IPS-18a (cell line): ENCODE measurements at regions not wholly inside any gene's neighbourhood (a gene's known extent, or its start where the extent isn't known, plus 50 kb on each side); places are given as distances from the start of the nearest gene placed in this dataset.
"Not testable (repeated sequence)": the region's sequence is repeated elsewhere in the genome, so short reads cannot be mapped to it uniquely, and the experiment has no call there.

Source experiments
- H3K27ac ChIP-seq: one replicate; pipeline ENCODE4 v1.5.1; 2013; ENCODE audit warnings: low read length
- H3K27me3 ChIP-seq: one replicate; pipeline ENCODE4 v1.6.1; 2013; ENCODE audit warnings: mild to moderate bottlenecking, low read length; ENCODE audit not compliant: control insufficient read depth, insufficient read depth
- H3K36me3 ChIP-seq: one replicate; pipeline ENCODE4 v1.6.1; 2013; ENCODE audit warnings: low read depth, low read length; ENCODE audit not compliant: control insufficient read depth
- H3K4me1 ChIP-seq: one replicate; pipeline ENCODE4 v1.6.1; 2013; ENCODE audit warnings: low read depth, low read length; ENCODE audit not compliant: control insufficient read depth
- H3K4me3 ChIP-seq: one replicate; pipeline ENCODE4 v1.5.1; 2013; ENCODE audit warnings: low read length
- H3K9ac ChIP-seq: one replicate; pipeline ENCODE4 v1.6.1; 2013; ENCODE audit warnings: mild to moderate bottlenecking, low read length, moderate library complexity
- H3K9me3 ChIP-seq: one replicate; pipeline ENCODE4 v1.6.1; 2013; ENCODE audit warnings: low read depth, low read length; ENCODE audit not compliant: control insufficient read depth

GRCh38 chr11:39675171-39675570, 1784.3 kb downstream of the LRRC4C start:
- H3K36me3 ChIP-seq: no peaks in the 10 kb centered on the region
- no peak overlapping the region for H3K9ac ChIP-seq
- H3K9me3 ChIP-seq: peaks cover 9% of the 10 kb centered on the region
- H3K27ac ChIP-seq: no peak overlapping the region
- H3K27me3 ChIP-seq: no peaks in the 10 kb centered on the region
- H3K4me1 ChIP-seq: no peaks in the 10 kb centered on the region
- H3K4me3 ChIP-seq: no peak overlapping the region

- Histone ChIP-seq H3K9ac (no peak overlapping the region), H3K27me3 (no peaks in the 10 kb centered on the region), H3K4me3 (no peak overlapping the region), H3K9me3 (peaks cover 5% of the 10 kb centered on the region), H3K4me1 (no peaks in the 10 kb centered on the region), H3K27ac (no peak overlapping the region), H3K36me3 (no peaks in the 10 kb centered on the region)
Measured at GRCh38 chr11:39674761-39675160, 1784.7 kb downstream of the LRRC4C start.

GRCh38 chr11:39674024-39674423, 1785.4 kb downstream of the LRRC4C start:
- Histone ChIP-seq H3K4me1 (no peaks in the 10 kb centered on the region), H3K27me3 (no peaks in the 10 kb centered on the region), H3K9me3 (peaks cover 2% of the 10 kb centered on the region)

GRCh38 chr11:39668640-39669039, 1790.8 kb downstream of the LRRC4C start:
- Histone ChIP-seq H3K27ac (no peak overlapping the region), H3K27me3 (no peaks in the 10 kb centered on the region), H3K4me1 (no peaks in the 10 kb centered on the region), H3K9me3 (peaks cover 6% of the 10 kb centered on the region), H3K36me3 (no peaks in the 10 kb centered on the region), H3K9ac (no peak overlapping the region), H3K4me3 (no peak overlapping the region)

More at GRCh38 chr11:39674024-39674423, 1785.4 kb downstream of the LRRC4C start:
- H3K9ac ChIP-seq: no peak overlapping the region
- no peak overlapping the region for H3K4me3 ChIP-seq
- no peaks in the 10 kb centered on the region for H3K36me3 ChIP-seq
- no peak overlapping the region for H3K27ac ChIP-seq

- Histone ChIP-seq H3K9me3 (peaks cover 14% of the 10 kb centered on the region), H3K27ac (no peak overlapping the region), H3K36me3 (no peaks in the 10 kb centered on the region)
Measured at GRCh38 chr11:39664023-39664422, 1795.4 kb downstream of the LRRC4C start.

GRCh38 chr11:39661890-39662289, 1797.6 kb downstream of the LRRC4C start:
- H3K9me3 ChIP-seq: peaks cover 14% of the 10 kb centered on the region
- H3K27ac ChIP-seq: no peak overlapping the region
- no peaks in the 10 kb centered on the region for H3K36me3 ChIP-seq
- H3K9ac ChIP-seq: no peak overlapping the region
- H3K27me3 ChIP-seq: no peaks in the 10 kb centered on the region
- H3K4me3 ChIP-seq: no peak overlapping the region
- no peaks in the 10 kb centered on the region for H3K4me1 ChIP-seq

More at GRCh38 chr11:39664023-39664422, 1795.4 kb downstream of the LRRC4C start:
- H3K4me1 ChIP-seq: no peaks in the 10 kb centered on the region
- H3K9ac ChIP-seq: no peak overlapping the region
- H3K27me3 ChIP-seq: no peaks in the 10 kb centered on the region
- H3K4me3 ChIP-seq: no peak overlapping the region

GRCh38 chr11:39651857-39652461, 1807.5 kb downstream of the LRRC4C start:
- H3K4me3 ChIP-seq: no peak overlapping the region

GRCh38 chr11:39641751-39642150, 1817.7 kb downstream of the LRRC4C start:
- Histone ChIP-seq H3K9me3 (no peaks in the 10 kb centered on the region), H3K4me3 (no peak overlapping the region), H3K27ac (no peak overlapping the region)

More at GRCh38 chr11:39651857-39652461, 1807.5 kb downstream of the LRRC4C start:
- no peaks in the 10 kb centered on the region for H3K9me3 ChIP-seq
- H3K9ac ChIP-seq: no peak overlapping the region
- H3K36me3 ChIP-seq: no peaks in the 10 kb centered on the region
- H3K27me3 ChIP-seq: no peaks in the 10 kb centered on the region
- H3K4me1 ChIP-seq: no peaks in the 10 kb centered on the region
- no peak overlapping the region for H3K27ac ChIP-seq

GRCh38 chr11:39630365-39630764, 1829.1 kb downstream of the LRRC4C start:
- Histone ChIP-seq H3K9me3 (no peaks in the 10 kb centered on the region), H3K4me1 (no peaks in the 10 kb centered on the region)

More at GRCh38 chr11:39641751-39642150, 1817.7 kb downstream of the LRRC4C start:
- Histone ChIP-seq H3K9ac (no peak overlapping the region), H3K27me3 (no peaks in the 10 kb centered on the region), H3K4me1 (no peaks in the 10 kb centered on the region), H3K36me3 (no peaks in the 10 kb centered on the region)

GRCh38 chr11:39628311-39628710, 1831.1 kb downstream of the LRRC4C start:
- no peaks in the 10 kb centered on the region for H3K36me3 ChIP-seq
- no peak overlapping the region for H3K4me3 ChIP-seq
- no peaks in the 10 kb centered on the region for H3K27me3 ChIP-seq
- no peak overlapping the region for H3K9ac ChIP-seq
- no peaks in the 10 kb centered on the region for H3K9me3 ChIP-seq
- H3K4me1 ChIP-seq: no peaks in the 10 kb centered on the region
- H3K27ac ChIP-seq: no peak overlapping the region

More at GRCh38 chr11:39630365-39630764, 1829.1 kb downstream of the LRRC4C start:
- H3K36me3 ChIP-seq: no peaks in the 10 kb centered on the region
- H3K4me3 ChIP-seq: no peak overlapping the region
- H3K27ac ChIP-seq: no peak overlapping the region
- no peak overlapping the region for H3K9ac ChIP-seq
- no peaks in the 10 kb centered on the region for H3K27me3 ChIP-seq

- H3K4me3 ChIP-seq, H3K9ac ChIP-seq, H3K27ac ChIP-seq, H3K27me3 ChIP-seq, H3K4me1 ChIP-seq, H3K9me3 ChIP-seq, H3K36me3 ChIP-seq: not testable (repeated sequence)
Measured at GRCh38 chr11:39620309-39620708, 1839.1 kb downstream of the LRRC4C start.

- Histone ChIP-seq H3K4me1 (no peaks in the 10 kb centered on the region), H3K27ac (no peak overlapping the region), H3K36me3 (no peaks in the 10 kb centered on the region), H3K27me3 (no peaks in the 10 kb centered on the region), H3K9ac (no peak overlapping the region), H3K4me3 (no peak overlapping the region), H3K9me3 (no peaks in the 10 kb centered on the region)
Measured at GRCh38 chr11:39617971-39618370, 1841.5 kb downstream of the LRRC4C start.
